ENCODE measurements at regions not wholly inside any gene's neighbourhood (a gene's known extent, or its start where the extent isn't known, plus 50 kb on each side); places are given as distances from the start of the nearest gene placed in this dataset.

GRCh38 chr11:115587718-115588342, 83.6 kb upstream of the CADM1 start:
- H3K36me3 ChIP-seq (ENCODE audit: control insufficient read depth in 3 of 3, insufficient read depth in 3 of 3, low read length in 3 of 3) = no peaks in the 10 kb centered on the region
- peaks cover 0 to 4% (median 0%) of the 10 kb centered on the region in 3 donors for H3K9me3 ChIP-seq (ENCODE audit: control insufficient read depth in 3 of 3, low read length in 3 of 3)
- no peaks in the 10 kb centered on the region for H3K4me1 ChIP-seq (ENCODE audit: control insufficient read depth in 3 of 3, insufficient read depth in 3 of 3, low read length in 3 of 3)
- no peak overlapping the region for H3K4me3 ChIP-seq (ENCODE audit: low read length in 3 of 3)
- H3K9ac ChIP-seq (ENCODE audit: low read depth in 1 of 3, low read length in 3 of 3) = no peak overlapping the region
- H3K27ac ChIP-seq (ENCODE audit: low read depth, low read length) = no peak overlapping the region
- no peaks in the 10 kb centered on the region for H3K27me3 ChIP-seq (ENCODE audit: control insufficient read depth in 3 of 3, insufficient read depth in 3 of 3, low read length in 3 of 3)

- Histone ChIP-seq H3K9ac (ENCODE audit: low read depth in 1 of 3, low read length in 3 of 3) (no peak overlapping the region), H3K27me3 (ENCODE audit: control insufficient read depth in 3 of 3, insufficient read depth in 3 of 3, low read length in 3 of 3) (no peaks in the 10 kb centered on the region), H3K4me1 (ENCODE audit: control insufficient read depth in 3 of 3, insufficient read depth in 3 of 3, low read length in 3 of 3) (peaks cover 0 to 7% (median 3%) of the 10 kb centered on the region in 3 donors), H3K9me3 (ENCODE audit: control insufficient read depth in 3 of 3, low read length in 3 of 3) (peaks cover 0 to 4% (median 0%) of the 10 kb centered on the region in 3 donors), H3K4me3 (ENCODE audit: low read length in 3 of 3) (no peak overlapping the region), H3K27ac (ENCODE audit: low read depth, low read length) (no peak overlapping the region), H3K36me3 (ENCODE audit: control insufficient read depth in 3 of 3, insufficient read depth in 3 of 3, low read length in 3 of 3) (no peaks in the 10 kb centered on the region)
Observed at GRCh38 chr11:115585361-115586024, 81.3 kb upstream of the CADM1 start.

- H3K4me1 ChIP-seq (ENCODE audit: control insufficient read depth in 3 of 3, insufficient read depth in 3 of 3, low read length in 3 of 3) = peaks cover 0 to 7% (median 3%) of the 10 kb centered on the region in 3 donors
- H3K4me3 ChIP-seq (ENCODE audit: low read length in 3 of 3) = no peak overlapping the region
- no peak overlapping the region for H3K27ac ChIP-seq (ENCODE audit: low read depth, low read length)
- no peak overlapping the region for H3K9ac ChIP-seq (ENCODE audit: low read depth in 1 of 3, low read length in 3 of 3)
- no peaks in the 10 kb centered on the region for H3K9me3 ChIP-seq (ENCODE audit: control insufficient read depth in 3 of 3, low read length in 3 of 3)
- H3K27me3 ChIP-seq (ENCODE audit: control insufficient read depth in 3 of 3, insufficient read depth in 3 of 3, low read length in 3 of 3) = no peaks in the 10 kb centered on the region
- no peaks in the 10 kb centered on the region for H3K36me3 ChIP-seq (ENCODE audit: control insufficient read depth in 3 of 3, insufficient read depth in 3 of 3, low read length in 3 of 3)
Observed at GRCh38 chr11:115581871-115582639, 77.8 kb upstream of the CADM1 start.

GRCh38 chr11:115580927-115581680, 76.9 kb upstream of the CADM1 start:
- Histone ChIP-seq H3K9me3 (ENCODE audit: control insufficient read depth in 3 of 3, low read length in 3 of 3) (no peaks in the 10 kb centered on the region), H3K27me3 (ENCODE audit: control insufficient read depth in 3 of 3, insufficient read depth in 3 of 3, low read length in 3 of 3) (no peaks in the 10 kb centered on the region), H3K4me1 (ENCODE audit: control insufficient read depth in 3 of 3, insufficient read depth in 3 of 3, low read length in 3 of 3) (peaks cover 0 to 7% (median 3%) of the 10 kb centered on the region in 3 donors), H3K36me3 (ENCODE audit: control insufficient read depth in 3 of 3, insufficient read depth in 3 of 3, low read length in 3 of 3) (no peaks in the 10 kb centered on the region), H3K9ac (ENCODE audit: low read depth in 1 of 3, low read length in 3 of 3) (no peak overlapping the region), H3K4me3 (ENCODE audit: low read length in 3 of 3) (no peak overlapping the region), H3K27ac (ENCODE audit: low read depth, low read length) (no peak overlapping the region)

- Histone ChIP-seq H3K27ac (ENCODE audit: low read depth, low read length) (no peak overlapping the region), H3K4me3 (ENCODE audit: low read length in 3 of 3) (no peak overlapping the region), H3K36me3 (ENCODE audit: control insufficient read depth in 3 of 3, insufficient read depth in 3 of 3, low read length in 3 of 3) (no peaks in the 10 kb centered on the region), H3K4me1 (ENCODE audit: control insufficient read depth in 3 of 3, insufficient read depth in 3 of 3, low read length in 3 of 3) (peaks cover 0 to 7% (median 3%) of the 10 kb centered on the region in 3 donors), H3K9ac (ENCODE audit: low read depth in 1 of 3, low read length in 3 of 3) (no peak overlapping the region), H3K9me3 (ENCODE audit: control insufficient read depth in 3 of 3, low read length in 3 of 3) (no peaks in the 10 kb centered on the region), H3K27me3 (ENCODE audit: control insufficient read depth in 3 of 3, insufficient read depth in 3 of 3, low read length in 3 of 3) (no peaks in the 10 kb centered on the region)
Observed at GRCh38 chr11:115580416-115580815, 76.2 kb upstream of the CADM1 start.

- H3K9me3 ChIP-seq (ENCODE audit: control insufficient read depth in 3 of 3, low read length in 3 of 3) = no peaks in the 10 kb centered on the region
- no peaks in the 10 kb centered on the region for H3K27me3 ChIP-seq (ENCODE audit: control insufficient read depth in 3 of 3, insufficient read depth in 3 of 3, low read length in 3 of 3)
- H3K36me3 ChIP-seq (ENCODE audit: control insufficient read depth in 3 of 3, insufficient read depth in 3 of 3, low read length in 3 of 3) = no peaks in the 10 kb centered on the region
- H3K27ac ChIP-seq (ENCODE audit: low read depth, low read length) = no peak overlapping the region
- H3K4me3 ChIP-seq (ENCODE audit: low read length in 3 of 3) = no peak overlapping the region
- no peak overlapping the region for H3K9ac ChIP-seq (ENCODE audit: low read depth in 1 of 3, low read length in 3 of 3)
- peaks cover 0 to 7% (median 3%) of the 10 kb centered on the region in 3 donors for H3K4me1 ChIP-seq (ENCODE audit: control insufficient read depth in 3 of 3, insufficient read depth in 3 of 3, low read length in 3 of 3)
Observed at GRCh38 chr11:115579181-115579825, 75.1 kb upstream of the CADM1 start.

GRCh38 chr11:115578275-115578674, 74.1 kb upstream of the CADM1 start:
- no peaks in the 10 kb centered on the region for H3K27me3 ChIP-seq (ENCODE audit: control insufficient read depth in 3 of 3, insufficient read depth in 3 of 3, low read length in 3 of 3)
- no peaks in the 10 kb centered on the region for H3K9me3 ChIP-seq (ENCODE audit: control insufficient read depth in 3 of 3, low read length in 3 of 3)
- no peak overlapping the region for H3K9ac ChIP-seq (ENCODE audit: low read depth in 1 of 3, low read length in 3 of 3)
- no peaks in the 10 kb centered on the region for H3K36me3 ChIP-seq (ENCODE audit: control insufficient read depth in 3 of 3, insufficient read depth in 3 of 3, low read length in 3 of 3)
- H3K4me1 ChIP-seq (ENCODE audit: control insufficient read depth in 3 of 3, insufficient read depth in 3 of 3, low read length in 3 of 3) = peaks cover 0 to 7% (median 3%) of the 10 kb centered on the region in 3 donors
- no peak overlapping the region for H3K27ac ChIP-seq (ENCODE audit: low read depth, low read length)
- H3K4me3 ChIP-seq (ENCODE audit: low read length in 3 of 3) = no peak overlapping the region

GRCh38 chr11:115577701-115578100, 73.5 kb upstream of the CADM1 start:
- Histone ChIP-seq H3K27ac (ENCODE audit: low read depth, low read length) (no peak overlapping the region), H3K4me1 (ENCODE audit: control insufficient read depth in 3 of 3, insufficient read depth in 3 of 3, low read length in 3 of 3) (peaks cover 0 to 7% (median 3%) of the 10 kb centered on the region in 3 donors), H3K9ac (ENCODE audit: low read depth in 1 of 3, low read length in 3 of 3) (no peak overlapping the region), H3K27me3 (ENCODE audit: control insufficient read depth in 3 of 3, insufficient read depth in 3 of 3, low read length in 3 of 3) (no peaks in the 10 kb centered on the region), H3K9me3 (ENCODE audit: control insufficient read depth in 3 of 3, low read length in 3 of 3) (no peaks in the 10 kb centered on the region), H3K4me3 (ENCODE audit: low read length in 3 of 3) (no peak overlapping the region), H3K36me3 (ENCODE audit: control insufficient read depth in 3 of 3, insufficient read depth in 3 of 3, low read length in 3 of 3) (no peaks in the 10 kb centered on the region)

- Histone ChIP-seq H3K9ac (ENCODE audit: low read depth in 1 of 3, low read length in 3 of 3) (no peak overlapping the region), H3K27me3 (ENCODE audit: control insufficient read depth in 3 of 3, insufficient read depth in 3 of 3, low read length in 3 of 3) (no peaks in the 10 kb centered on the region), H3K4me3 (ENCODE audit: low read length in 3 of 3) (no peak overlapping the region), H3K27ac (ENCODE audit: low read depth, low read length) (no peak overlapping the region), H3K4me1 (ENCODE audit: control insufficient read depth in 3 of 3, insufficient read depth in 3 of 3, low read length in 3 of 3) (peaks cover 0 to 2% (median under 1%) of the 10 kb centered on the region in 3 donors), H3K36me3 (ENCODE audit: control insufficient read depth in 3 of 3, insufficient read depth in 3 of 3, low read length in 3 of 3) (no peaks in the 10 kb centered on the region), H3K9me3 (ENCODE audit: control insufficient read depth in 3 of 3, low read length in 3 of 3) (no peaks in the 10 kb centered on the region)
Observed at GRCh38 chr11:115576606-115577380, 72.6 kb upstream of the CADM1 start.

All from skeletal muscle tissue (tissue), 3 donors.